ENCODE measurements at regions not wholly inside any gene's neighbourhood (a gene's known extent, or its start where the extent isn't known, plus 50 kb on each side); places are given as distances from the start of the nearest gene placed in this dataset.

- no peaks in the 10 kb centered on the region for H3K9me3 Mint-ChIP-seq
- H3K36me3 Mint-ChIP-seq (ENCODE audit: low read depth): no peaks in the 10 kb centered on the region
- POLR2A ChIA-PET: no interaction called here
- DNase-seq: no peak
- H3K4me3 Mint-ChIP-seq: no peak overlapping the region
- H3K27ac Mint-ChIP-seq: no peak overlapping the region
- no peaks in the 10 kb centered on the region for H3K4me1 Mint-ChIP-seq
- no peaks in the 10 kb centered on the region for H3K27me3 Mint-ChIP-seq
- CTCF ChIA-PET: no interaction called here
These were observed 543.3 kb upstream of the MAP3K7 start for GRCh38 chr6:91130126-91130525.

- Mint-ChIP-seq H3K27me3 (no peaks in the 10 kb centered on the region), H3K36me3 (ENCODE audit: low read depth) (no peaks in the 10 kb centered on the region), H3K9me3 (no peaks in the 10 kb centered on the region), H3K4me3 (no peak overlapping the region), H3K4me1 (no peaks in the 10 kb centered on the region), H3K27ac (no peak overlapping the region)
- ChIA-PET CTCF (no interaction called here), POLR2A (no interaction called here)
- DNase-seq: no peak
These were observed 540.9 kb upstream of the MAP3K7 start for GRCh38 chr6:91127752-91128151.

- Mint-ChIP-seq H3K9me3 (no peaks in the 10 kb centered on the region), H3K4me1 (no peaks in the 10 kb centered on the region), H3K27me3 (no peaks in the 10 kb centered on the region), H3K4me3 (no peak overlapping the region), H3K36me3 (ENCODE audit: low read depth) (no peaks in the 10 kb centered on the region), H3K27ac (no peak overlapping the region)
- no peak for DNase-seq
- ChIA-PET POLR2A (no interaction called here), CTCF (no interaction called here)
These were observed 540.0 kb upstream of the MAP3K7 start for GRCh38 chr6:91126876-91127275.

- no peak for DNase-seq
- Mint-ChIP-seq H3K27me3 (no peaks in the 10 kb centered on the region), H3K27ac (no peak overlapping the region), H3K4me1 (no peaks in the 10 kb centered on the region), H3K9me3 (no peaks in the 10 kb centered on the region), H3K4me3 (no peak overlapping the region), H3K36me3 (ENCODE audit: low read depth) (no peaks in the 10 kb centered on the region)
- ChIA-PET POLR2A (no interaction called here), CTCF (no interaction called here)
These were observed 530.7 kb upstream of the MAP3K7 start for GRCh38 chr6:91117550-91117949.

- ChIA-PET CTCF (no interaction called here), POLR2A (no interaction called here)
- Mint-ChIP-seq H3K4me3 (no peak overlapping the region), H3K27me3 (no peaks in the 10 kb centered on the region), H3K27ac (no peak overlapping the region), H3K9me3 (no peaks in the 10 kb centered on the region), H3K36me3 (ENCODE audit: low read depth) (no peaks in the 10 kb centered on the region), H3K4me1 (no peaks in the 10 kb centered on the region)
- no peak for DNase-seq
These were observed 527.3 kb upstream of the MAP3K7 start for GRCh38 chr6:91114123-91114708.

GRCh38 chr6:91106083-91106482 is 519.2 kb upstream of the MAP3K7 start:
- no peaks in the 10 kb centered on the region for H3K4me1 Mint-ChIP-seq
- ChIA-PET POLR2A (interaction anchor here (0.7 kb wide), 1 partner anchor 18 kb away, joined by 3 read pairs; no protein-coding TSS in a partner anchor), CTCF (no interaction called here)
- DNase-seq: no peak
- no peak overlapping the region for H3K4me3 Mint-ChIP-seq
- H3K27ac Mint-ChIP-seq: no peak overlapping the region
- no peaks in the 10 kb centered on the region for H3K9me3 Mint-ChIP-seq
- H3K27me3 Mint-ChIP-seq: no peaks in the 10 kb centered on the region
- H3K36me3 Mint-ChIP-seq (ENCODE audit: low read depth): no peaks in the 10 kb centered on the region

GRCh38 chr6:91105532-91105931 is 518.7 kb upstream of the MAP3K7 start:
- Mint-ChIP-seq H3K27ac (no peak overlapping the region), H3K36me3 (ENCODE audit: low read depth) (no peaks in the 10 kb centered on the region), H3K4me3 (no peak overlapping the region), H3K27me3 (no peaks in the 10 kb centered on the region), H3K9me3 (no peaks in the 10 kb centered on the region), H3K4me1 (no peaks in the 10 kb centered on the region)
- ChIA-PET POLR2A (interaction anchor here (0.7 kb wide), 1 partner anchor 18 kb away, joined by 3 read pairs; no protein-coding TSS in a partner anchor), CTCF (no interaction called here)
- no peak for DNase-seq

- ChIA-PET POLR2A (no interaction called here), CTCF (no interaction called here)
- H3K9me3 Mint-ChIP-seq: no peaks in the 10 kb centered on the region
- no peak for DNase-seq
- no peaks in the 10 kb centered on the region for H3K27me3 Mint-ChIP-seq
- H3K4me1 Mint-ChIP-seq: no peaks in the 10 kb centered on the region
- no peaks in the 10 kb centered on the region for H3K36me3 Mint-ChIP-seq (ENCODE audit: low read depth)
- no peak overlapping the region for H3K4me3 Mint-ChIP-seq
- H3K27ac Mint-ChIP-seq: no peak overlapping the region
These were observed 512.6 kb upstream of the MAP3K7 start for GRCh38 chr6:91099479-91099878.

- ChIA-PET POLR2A (no interaction called here), CTCF (no interaction called here)
- Mint-ChIP-seq H3K27ac (no peak overlapping the region), H3K4me1 (no peaks in the 10 kb centered on the region), H3K27me3 (no peaks in the 10 kb centered on the region), H3K4me3 (no peak overlapping the region), H3K36me3 (ENCODE audit: low read depth) (no peaks in the 10 kb centered on the region), H3K9me3 (no peaks in the 10 kb centered on the region)
- no peak for DNase-seq
These were observed 511.1 kb upstream of the MAP3K7 start for GRCh38 chr6:91098006-91098405.

GRCh38 chr6:91097364-91097763 is 510.5 kb upstream of the MAP3K7 start:
- Mint-ChIP-seq H3K4me3 (no peak overlapping the region), H3K27ac (no peak overlapping the region), H3K27me3 (peaks cover 2% of the 10 kb centered on the region), H3K9me3 (no peaks in the 10 kb centered on the region), H3K36me3 (ENCODE audit: low read depth) (no peaks in the 10 kb centered on the region), H3K4me1 (no peaks in the 10 kb centered on the region)
- ChIA-PET CTCF (no interaction called here), POLR2A (no interaction called here)
- no peak for DNase-seq

GRCh38 chr6:91094806-91095475 is 508.1 kb upstream of the MAP3K7 start:
- Mint-ChIP-seq H3K36me3 (ENCODE audit: low read depth) (no peaks in the 10 kb centered on the region), H3K4me3 (no peak overlapping the region), H3K27me3 (peaks cover 2% of the 10 kb centered on the region), H3K4me1 (no peaks in the 10 kb centered on the region), H3K27ac (no peak overlapping the region), H3K9me3 (no peaks in the 10 kb centered on the region)
- CTCF ChIA-PET: no interaction called here
- POLR2A ChIA-PET: no interaction called here
- DNase-seq: no peak

- CTCF ChIA-PET: no interaction called here
- no peaks in the 10 kb centered on the region for H3K36me3 Mint-ChIP-seq (ENCODE audit: low read depth)
- H3K4me3 Mint-ChIP-seq: no peak overlapping the region
- POLR2A ChIA-PET: no interaction called here
- no peaks in the 10 kb centered on the region for H3K4me1 Mint-ChIP-seq
- H3K9me3 Mint-ChIP-seq: no peaks in the 10 kb centered on the region
- no peak for DNase-seq
- H3K27ac Mint-ChIP-seq: no peak overlapping the region
- peaks cover 2% of the 10 kb centered on the region for H3K27me3 Mint-ChIP-seq
These were observed 507.5 kb upstream of the MAP3K7 start for GRCh38 chr6:91094341-91094740.

GRCh38 chr6:91088976-91089375 is 502.1 kb upstream of the MAP3K7 start:
- ChIA-PET CTCF (no interaction called here), POLR2A (no interaction called here)
- Mint-ChIP-seq H3K4me1 (no peaks in the 10 kb centered on the region), H3K4me3 (no peak overlapping the region), H3K36me3 (ENCODE audit: low read depth) (no peaks in the 10 kb centered on the region), H3K9me3 (no peaks in the 10 kb centered on the region), H3K27me3 (peaks cover 2% of the 10 kb centered on the region), H3K27ac (no peak overlapping the region)
- DNase-seq: no peak

GRCh38 chr6:91088515-91088914 is 501.6 kb upstream of the MAP3K7 start:
- Mint-ChIP-seq H3K27me3 (peaks cover 2% of the 10 kb centered on the region), H3K36me3 (ENCODE audit: low read depth) (no peaks in the 10 kb centered on the region), H3K9me3 (no peaks in the 10 kb centered on the region), H3K4me1 (no peaks in the 10 kb centered on the region), H3K4me3 (no peak overlapping the region), H3K27ac (no peak overlapping the region)
- CTCF ChIA-PET: no interaction called here
- POLR2A ChIA-PET: no interaction called here
- DNase-seq: no peak
